NB4 (cell line): ENCODE measurements at regions not wholly inside any gene's neighbourhood (a gene's known extent, or its start where the extent isn't known, plus 50 kb on each side); places are given as distances from the start of the nearest gene placed in this dataset.

ENCODE experiments used
- POLR2A ChIP-seq: IDR thresholded peaks from 2 replicates; pipeline ENCODE4 v1.6.1; 2011; ENCODE audit warnings: mild to moderate bottlenecking; ENCODE audit not compliant: insufficient read length; ENCODE audit errors: extremely low read depth
- TF ChIP-seq, protein P1 (sequence below): IDR thresholded peaks from one replicate; pipeline ENCODE4 v1.5.1; 2012; ENCODE audit warnings: low read depth, low read length
- TF ChIP-seq, protein P2 (sequence below): IDR thresholded peaks from 2 replicates; pipeline ENCODE4 v1.6.1; 2011; ENCODE audit warnings: low read depth, low read length

DNA sequence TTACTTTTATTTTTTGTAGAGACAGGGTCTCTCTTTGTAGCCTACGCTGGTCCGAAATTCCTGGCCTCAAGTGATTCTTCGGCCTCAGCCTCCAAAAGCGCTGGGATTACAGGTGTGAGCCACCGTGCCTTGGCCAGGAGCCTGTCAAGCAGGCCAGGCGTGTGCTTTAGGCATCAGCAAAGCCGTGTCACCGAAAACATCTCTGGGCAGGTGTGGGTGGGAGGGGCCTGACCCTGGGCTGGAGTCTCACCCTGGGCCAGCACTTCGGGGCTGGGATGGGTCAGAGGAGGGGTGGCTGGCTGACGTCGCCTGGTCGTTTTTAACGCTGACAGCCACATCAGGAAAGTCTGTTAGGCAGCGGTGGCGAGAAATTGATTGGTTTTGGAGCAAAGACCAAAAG is 80.9 kb downstream of the UNCX start:
- TF ChIP-seq, protein P1, sequence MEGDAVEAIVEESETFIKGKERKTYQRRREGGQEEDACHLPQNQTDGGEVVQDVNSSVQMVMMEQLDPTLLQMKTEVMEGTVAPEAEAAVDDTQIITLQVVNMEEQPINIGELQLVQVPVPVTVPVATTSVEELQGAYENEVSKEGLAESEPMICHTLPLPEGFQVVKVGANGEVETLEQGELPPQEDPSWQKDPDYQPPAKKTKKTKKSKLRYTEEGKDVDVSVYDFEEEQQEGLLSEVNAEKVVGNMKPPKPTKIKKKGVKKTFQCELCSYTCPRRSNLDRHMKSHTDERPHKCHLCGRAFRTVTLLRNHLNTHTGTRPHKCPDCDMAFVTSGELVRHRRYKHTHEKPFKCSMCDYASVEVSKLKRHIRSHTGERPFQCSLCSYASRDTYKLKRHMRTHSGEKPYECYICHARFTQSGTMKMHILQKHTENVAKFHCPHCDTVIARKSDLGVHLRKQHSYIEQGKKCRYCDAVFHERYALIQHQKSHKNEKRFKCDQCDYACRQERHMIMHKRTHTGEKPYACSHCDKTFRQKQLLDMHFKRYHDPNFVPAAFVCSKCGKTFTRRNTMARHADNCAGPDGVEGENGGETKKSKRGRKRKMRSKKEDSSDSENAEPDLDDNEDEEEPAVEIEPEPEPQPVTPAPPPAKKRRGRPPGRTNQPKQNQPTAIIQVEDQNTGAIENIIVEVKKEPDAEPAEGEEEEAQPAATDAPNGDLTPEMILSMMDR = no peak
- TF ChIP-seq, protein P2, sequence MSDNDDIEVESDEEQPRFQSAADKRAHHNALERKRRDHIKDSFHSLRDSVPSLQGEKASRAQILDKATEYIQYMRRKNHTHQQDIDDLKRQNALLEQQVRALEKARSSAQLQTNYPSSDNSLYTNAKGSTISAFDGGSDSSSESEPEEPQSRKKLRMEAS = no peak
- TF ChIP-seq POLR2A = no peak
